Coronary artery (tissue), 2 donors: ENCODE measurements at regions not wholly inside any gene's neighbourhood (a gene's known extent, or its start where the extent isn't known, plus 50 kb on each side); places are given as distances from the start of the nearest gene placed in this dataset.

ENCODE experiments used
- DNase-seq: peaks from one replicate; pipeline ENCODE4 v3.0.0-alpha.2; 2017; ENCODE audit warnings: low spot score
- H3K27ac ChIP-seq, 2 donors: fragments of 200-600 bp; sonication (generic); one replicate each; pipeline ENCODE4 v1.5.1; 2016 to 2019
- H3K4me3 ChIP-seq: fragments of 200-600 bp; sonication (generic); 2 replicates; pipeline ENCODE4 v1.5.1; 2016; ENCODE audit warnings: mild to moderate bottlenecking, moderate library complexity
- CTCF ChIP-seq: fragments of 200-600 bp; sonication (generic); IDR thresholded peaks from one replicate; pipeline ENCODE4 v1.5.1; 2019; ENCODE audit warnings: antibody characterized with exemption

- Histone ChIP-seq H3K27ac (no peak overlapping the region), H3K4me3 (no peak overlapping the region)
- TF ChIP-seq CTCF: no peak
- DNase-seq: no peak
Measured at GRCh38 chr14:85445151-85445795, 84.7 kb upstream of the FLRT2 start.

GRCh38 chr14:85447883-85448282 is 82.1 kb upstream of the FLRT2 start:
- no peak for DNase-seq
- H3K27ac ChIP-seq: no peak overlapping the region
- H3K4me3 ChIP-seq: no peak overlapping the region
- TF ChIP-seq CTCF: no peak

- Histone ChIP-seq H3K4me3 (no peak overlapping the region), H3K27ac (no peak overlapping the region)
- no peak for DNase-seq
- no peak for TF ChIP-seq CTCF
Measured at GRCh38 chr14:85451421-85451820, 78.5 kb upstream of the FLRT2 start.

GRCh38 chr14:85453401-85454225 is 76.3 kb upstream of the FLRT2 start:
- Histone ChIP-seq H3K27ac (no peak overlapping the region), H3K4me3 (no peak overlapping the region)
- no peak for TF ChIP-seq CTCF
- no peak for DNase-seq

GRCh38 chr14:85454226-85454813 is 75.6 kb upstream of the FLRT2 start:
- Histone ChIP-seq H3K4me3 (no peak overlapping the region), H3K27ac (no peak overlapping the region)
- TF ChIP-seq CTCF: no peak
- DNase-seq: no peak

GRCh38 chr14:85459361-85460000 is 70.5 kb upstream of the FLRT2 start:
- no peak for TF ChIP-seq CTCF
- H3K27ac ChIP-seq: no peak overlapping the region
- no peak for DNase-seq
- H3K4me3 ChIP-seq: no peak overlapping the region
